Kidney (tissue), 13 donors: ENCODE measurements at regions not wholly inside any gene's neighbourhood (a gene's known extent, or its start where the extent isn't known, plus 50 kb on each side); places are given as distances from the start of the nearest gene placed in this dataset.
A peak's percentile ranks its signal among the peaks of the same experiment; 100 is the strongest.

Source experiments
- DNase-seq, 5 donors: peaks; one replicate each; pipeline ENCODE4 v3.0.0-alpha.2; 2013 to 2020
- FAIRE-seq: peaks from 2 replicates; lab custom pipeline; 2012; peaks lifted over from hg19 to GRCh38; lab: Jason Lieb, UNC
- H3K27ac ChIP-seq, 2 donors: one replicate each; pipeline ENCODE4 v1.7.0; 2013; ENCODE audit warnings: low read depth in 2 of 2, low read length in 2 of 2, inconsistent platforms in 1 of 2
- H3K27me3 ChIP-seq: one replicate; pipeline ENCODE4 v1.7.1; 2013; ENCODE audit warnings: low read length, inconsistent platforms; ENCODE audit not compliant: control insufficient read depth, insufficient read depth
- H3K36me3 ChIP-seq, 3 donors: one replicate each; pipeline versions ENCODE4 v1.7.0 to v1.7.1; 2013; ENCODE audit warnings: low read length in 3 of 3, control low read depth in 1 of 3, inconsistent platforms in 1 of 3; ENCODE audit not compliant: insufficient read depth in 3 of 3, control insufficient read depth in 2 of 3
- H3K4me1 ChIP-seq, 3 donors: one replicate each; pipeline versions ENCODE4 v1.7.0 to v1.7.1; 2013; ENCODE audit warnings: low read length in 3 of 3, inconsistent platforms in 1 of 3, low read depth in 1 of 3; ENCODE audit not compliant: control insufficient read depth in 2 of 3, insufficient read depth in 2 of 3
- H3K4me3 ChIP-seq, 3 donors: one replicate each; pipeline versions ENCODE4 v1.7.0 to v1.8.1; 2013; ENCODE audit warnings: low read length in 3 of 3, control low read depth in 1 of 3, inconsistent platforms in 1 of 3
- H3K9ac ChIP-seq, 3 donors: one replicate each; pipeline versions ENCODE4 v1.7.0 to v1.7.1; 2013; ENCODE audit warnings: low read length in 3 of 3, control low read depth in 1 of 3, inconsistent platforms in 1 of 3
- H3K9me3 ChIP-seq, 3 donors: one replicate each; pipeline versions ENCODE4 v1.7.0 to v1.7.1; 2013; ENCODE audit warnings: low read length in 3 of 3, control low read depth in 1 of 3, inconsistent platforms in 1 of 3; ENCODE audit not compliant: control insufficient read depth in 2 of 3, insufficient read depth in 1 of 3
- CTCF ChIP-seq: IDR thresholded peaks from 3 replicates; pipeline ENCODE4 v1.5.1; 2012; ENCODE audit warnings: mild to moderate bottlenecking, moderate library complexity, borderline replicate concordance; ENCODE audit not compliant: insufficient read depth; ENCODE audit errors: extremely low read depth
- intact Hi-C: fragments of 100-400 bp; cut with DNase I; formaldehyde crosslinking; loops from one replicate; pipeline ENCODE4 v1.11.1; 2022
- donor health status: control.
- donor health status: control.
- donor health status: control.
- donor health status: control.
- donor health status: control.
- donor health status: DM: yes; HTN: yes; CAD: no.
- donor health status: Normal renal cell carcinoma (clear cell type).

GRCh38 chr4:43556262-43556661 is 663.7 kb downstream of the GRXCR1 start:
- FAIRE-seq (no peak), DNase-seq (no peak)
- no peak for TF ChIP-seq CTCF
- Histone ChIP-seq H3K27me3 (no peaks in the 10 kb centered on the region), H3K4me1 (no peaks in the 10 kb centered on the region), H3K9ac (no peak overlapping the region), H3K27ac (no peak overlapping the region), H3K9me3 (peaks cover 0 to 2% (median 0%) of the 10 kb centered on the region in 3 donors), H3K4me3 (no peak overlapping the region), H3K36me3 (no peaks in the 10 kb centered on the region)
- intact Hi-C loops, result no loop called here

- no peak for FAIRE-seq
- H3K4me1 ChIP-seq, result no peaks in the 10 kb centered on the region
- H3K4me3 ChIP-seq, result no peak overlapping the region
- DNase-seq, result no peak
- no peak overlapping the region for H3K9ac ChIP-seq
- no peaks in the 10 kb centered on the region for H3K36me3 ChIP-seq
- H3K27ac ChIP-seq, result no peak overlapping the region
- intact Hi-C loops, result no loop called here
- TF ChIP-seq CTCF, result no peak
- H3K27me3 ChIP-seq, result no peaks in the 10 kb centered on the region
- H3K9me3 ChIP-seq, result no peaks in the 10 kb centered on the region
These were observed 667.5 kb downstream of the GRXCR1 start for GRCh38 chr4:43560047-43560446.

- Histone ChIP-seq H3K9ac (no peak overlapping the region), H3K9me3 (no peaks in the 10 kb centered on the region), H3K4me1 (no peaks in the 10 kb centered on the region), H3K36me3 (no peaks in the 10 kb centered on the region), H3K27me3 (no peaks in the 10 kb centered on the region), H3K4me3 (no peak overlapping the region), H3K27ac (no peak overlapping the region)
- intact Hi-C loops, result no loop called here
- no peak for FAIRE-seq
- TF ChIP-seq CTCF, result no peak
- DNase-seq, result peak in 2 of 5 donors; percentile 8 to 25
These were observed 671.6 kb downstream of the GRXCR1 start for GRCh38 chr4:43564107-43564506.

GRCh38 chr4:43564591-43564990 is 672.1 kb downstream of the GRXCR1 start:
- no peak for FAIRE-seq
- Histone ChIP-seq H3K36me3 (no peaks in the 10 kb centered on the region), H3K27me3 (no peaks in the 10 kb centered on the region), H3K27ac (no peak overlapping the region), H3K9ac (no peak overlapping the region), H3K9me3 (no peaks in the 10 kb centered on the region), H3K4me1 (no peaks in the 10 kb centered on the region), H3K4me3 (no peak overlapping the region)
- intact Hi-C loops, result no loop called here
- DNase-seq, result peak in 2 of 5 donors; percentile 48 to 58
- TF ChIP-seq CTCF, result no peak
